ENCODE measurements at regions not wholly inside any gene's neighbourhood (a gene's known extent, or its start where the extent isn't known, plus 50 kb on each side); places are given as distances from the start of the nearest gene placed in this dataset.

GRCh38 chrX:7435822-7436221 lies 287.9 kb upstream of the PUDP start:
- no peaks in the 10 kb centered on the region for H3K36me3 ChIP-seq (ENCODE audit: insufficient read depth, low read length)
- H3K79me2 ChIP-seq (replicated peaks; ENCODE audit: insufficient read depth, low read length), result no peaks in the 10 kb centered on the region
- no peaks in the 10 kb centered on the region for H3K9me2 ChIP-seq (ENCODE audit: insufficient read depth, low read length)
- no peak overlapping the region for H3K27ac ChIP-seq (ENCODE audit: low read length)
- no peak overlapping the region for H3K4me2 ChIP-seq (ENCODE audit: low read length)
- TF ChIP-seq, protein P1, sequence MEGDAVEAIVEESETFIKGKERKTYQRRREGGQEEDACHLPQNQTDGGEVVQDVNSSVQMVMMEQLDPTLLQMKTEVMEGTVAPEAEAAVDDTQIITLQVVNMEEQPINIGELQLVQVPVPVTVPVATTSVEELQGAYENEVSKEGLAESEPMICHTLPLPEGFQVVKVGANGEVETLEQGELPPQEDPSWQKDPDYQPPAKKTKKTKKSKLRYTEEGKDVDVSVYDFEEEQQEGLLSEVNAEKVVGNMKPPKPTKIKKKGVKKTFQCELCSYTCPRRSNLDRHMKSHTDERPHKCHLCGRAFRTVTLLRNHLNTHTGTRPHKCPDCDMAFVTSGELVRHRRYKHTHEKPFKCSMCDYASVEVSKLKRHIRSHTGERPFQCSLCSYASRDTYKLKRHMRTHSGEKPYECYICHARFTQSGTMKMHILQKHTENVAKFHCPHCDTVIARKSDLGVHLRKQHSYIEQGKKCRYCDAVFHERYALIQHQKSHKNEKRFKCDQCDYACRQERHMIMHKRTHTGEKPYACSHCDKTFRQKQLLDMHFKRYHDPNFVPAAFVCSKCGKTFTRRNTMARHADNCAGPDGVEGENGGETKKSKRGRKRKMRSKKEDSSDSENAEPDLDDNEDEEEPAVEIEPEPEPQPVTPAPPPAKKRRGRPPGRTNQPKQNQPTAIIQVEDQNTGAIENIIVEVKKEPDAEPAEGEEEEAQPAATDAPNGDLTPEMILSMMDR (IDR thresholded peaks at IDR 0.05; ENCODE audit: poor library complexity, severe bottlenecking), result no peak
- no peak for TF ChIP-seq RAD21 (conservative IDR thresholded peaks at IDR 0.05)
- no peak for TF ChIP-seq SMC3 (conservative IDR thresholded peaks at IDR 0.05; ENCODE audit: poor library complexity)
- no peak for TF ChIP-seq MXI1 (conservative IDR thresholded peaks at IDR 0.05; ENCODE audit: poor library complexity, severe bottlenecking)
- TF ChIP-seq EP300 (conservative IDR thresholded peaks at IDR 0.05; ENCODE audit: poor library complexity, severe bottlenecking), result no peak
- no peak for TF ChIP-seq TAF1 (IDR thresholded peaks at IDR 0.05; ENCODE audit: low read depth)
- TF ChIP-seq REST (IDR thresholded peaks at IDR 0.05; ENCODE audit: borderline replicate concordance), result no peak
- no peak for TF ChIP-seq POLR2AphosphoS5 (IDR thresholded peaks at IDR 0.05)
- H2AFZ ChIP-seq (ENCODE audit: low read depth, low read length), result no peak overlapping the region
- H3K4me3 ChIP-seq (ENCODE audit: low read length), result no peak overlapping the region
- no peaks in the 10 kb centered on the region for H4K20me1 ChIP-seq (ENCODE audit: insufficient read depth)
- no peaks in the 10 kb centered on the region for H3F3A ChIP-seq (ENCODE audit: insufficient read depth, low read length, poor library complexity, severe bottlenecking)
- H3K9ac ChIP-seq (ENCODE audit: low read length), result no peak overlapping the region
- H3K27me3 ChIP-seq (ENCODE audit: insufficient read depth, low read depth, low read length), result no peaks in the 10 kb centered on the region
- H3K9me3 ChIP-seq (ENCODE audit: low read length), result no peaks in the 10 kb centered on the region

GRCh38 chrX:7432901-7433300 lies 284.9 kb upstream of the PUDP start:
- Histone ChIP-seq H3K9ac (ENCODE audit: low read length) (no peak overlapping the region), H3F3A (ENCODE audit: insufficient read depth, low read length, poor library complexity, severe bottlenecking) (no peaks in the 10 kb centered on the region), H3K9me2 (ENCODE audit: insufficient read depth, low read length) (no peaks in the 10 kb centered on the region), H3K4me3 (ENCODE audit: low read length) (no peak overlapping the region), H3K36me3 (ENCODE audit: insufficient read depth, low read length) (no peaks in the 10 kb centered on the region), H4K20me1 (ENCODE audit: insufficient read depth) (no peaks in the 10 kb centered on the region), H3K27ac (ENCODE audit: low read length) (no peak overlapping the region), H3K27me3 (ENCODE audit: insufficient read depth, low read depth, low read length) (no peaks in the 10 kb centered on the region), H3K9me3 (ENCODE audit: low read length) (no peaks in the 10 kb centered on the region), H3K4me2 (ENCODE audit: low read length) (no peak overlapping the region), H2AFZ (ENCODE audit: low read depth, low read length) (no peak overlapping the region), H3K79me2 (replicated peaks; ENCODE audit: insufficient read depth, low read length) (no peaks in the 10 kb centered on the region)
- TF ChIP-seq, protein P1 (IDR thresholded peaks at IDR 0.05; ENCODE audit: poor library complexity, severe bottlenecking), result no peak
- no peak for TF ChIP-seq POLR2AphosphoS5 (IDR thresholded peaks at IDR 0.05)
- no peak for TF ChIP-seq SMC3 (conservative IDR thresholded peaks at IDR 0.05; ENCODE audit: poor library complexity)
- TF ChIP-seq EP300 (conservative IDR thresholded peaks at IDR 0.05; ENCODE audit: poor library complexity, severe bottlenecking), result no peak
- TF ChIP-seq EZH2 (IDR thresholded peaks at IDR 0.05; ENCODE audit: borderline replicate concordance, insufficient read depth, low read length, poor library complexity, severe bottlenecking), result no peak
- no peak for TF ChIP-seq RAD21 (conservative IDR thresholded peaks at IDR 0.05)
- TF ChIP-seq REST (IDR thresholded peaks at IDR 0.05; ENCODE audit: borderline replicate concordance), result no peak
- TF ChIP-seq MXI1 (conservative IDR thresholded peaks at IDR 0.05; ENCODE audit: poor library complexity, severe bottlenecking), result no peak
- no peak for TF ChIP-seq TAF1 (IDR thresholded peaks at IDR 0.05; ENCODE audit: low read depth)

All from neural cell (in vitro differentiated cells).